HCT116 (cell line): ENCODE measurements at regions not wholly inside any gene's neighbourhood (a gene's known extent, or its start where the extent isn't known, plus 50 kb on each side); places are given as distances from the start of the nearest gene placed in this dataset.

Source experiments
- CTCF ChIP-seq, 3 experiments: fragments of 200-600 bp in 1 of 3; sonication (generic) in 1 of 3; IDR thresholded peaks in 2 of 3; conservative IDR thresholded peaks in 1 of 3; 2 replicates each; pipeline ENCODE4 v1.5.1; 2012 to 2017; ENCODE audit warnings: low read depth in 2 of 3, low read length in 2 of 3, antibody characterized with exemption in 1 of 3, borderline replicate concordance in 1 of 3, control low read depth in 1 of 3, mild to moderate bottlenecking in 1 of 3, mixed read lengths in 1 of 3, mixed run types in 1 of 3, moderate library complexity in 1 of 3; ENCODE audit not compliant: insufficient read depth in 1 of 3
- EZH2 ChIP-seq: fragments of 200-600 bp; sonication (generic); IDR thresholded peaks from 2 replicates; pipeline ENCODE4 v1.6.1; 2017; ENCODE audit warnings: antibody characterized with exemption, mixed run types
- POLR2A ChIP-seq: IDR thresholded peaks from 2 replicates; pipeline ENCODE4 v1.7.0; 2011; ENCODE audit warnings: borderline replicate concordance; ENCODE audit not compliant: insufficient read depth, insufficient read length; ENCODE audit errors: extremely low read depth
- POLR2AphosphoS5 ChIP-seq: IDR thresholded peaks from 2 replicates; pipeline ENCODE4 v1.6.1; 2011; ENCODE audit warnings: mild to moderate bottlenecking, low read depth, low read length, moderate library complexity
- SRF ChIP-seq: IDR thresholded peaks from 2 replicates; pipeline ENCODE4 v1.6.1; 2012; ENCODE audit warnings: low read depth

- TF ChIP-seq CTCF (IDR thresholded peaks at IDR 0.05 in 2 of 3, conservative IDR thresholded peaks at IDR 0.05 in 1 of 3; ENCODE audit: borderline replicate concordance in 1 of 3, insufficient read depth in 1 of 3, low read depth in 2 of 3, low read length in 2 of 3) (no peak), POLR2AphosphoS5 (no peak), EZH2 (no peak), POLR2A (no peak), SRF (no peak)
Observed at GRCh38 chr2:64863097-64863820, 125.9 kb upstream of the SLC1A4 start.
